K562 (cell line): ENCODE measurements at regions not wholly inside any gene's neighbourhood (a gene's known extent, or its start where the extent isn't known, plus 50 kb on each side); places are given as distances from the start of the nearest gene placed in this dataset.

ENCODE experiments used
- ATAC-seq: fragments of 200-7000 bp; cut with Tn5 transposase; 3 replicates; pipeline ENCODE4 v1.9.1; 2020; ENCODE audit warnings: moderate library complexity
- BruUV-seq: library from RNA; stranded (reverse); fragments of 400-500 nt; replicated peaks from 2 replicates; lab custom pipeline; 2021; lab: Mats Ljungman, UMichigan
- CTCF ChIA-PET: fragments of 300-600 bp; formaldehyde crosslinking; extraction: SDS; loops from one replicate; lab custom pipeline; 2021; ENCODE audit warnings: low intra/inter-chr PET ratio; lab: Yijun Ruan, JAX
- POLR2A ChIA-PET: fragments of 300-600, 350-650 bp; sonication (Branson Sonifier 250); formaldehyde crosslinking; extraction: SDS; loops from one replicate; lab custom pipeline; 2021; ENCODE audit warnings: antibody characterized with exemption, inconsistent platforms; lab: Yijun Ruan, JAX
- DNase-seq, 4 experiments: peaks; one replicate each; pipeline versions ENCODE4 v3.0.0 to v3.0.0-alpha.2; 2011 to 2018; ENCODE audit warnings: low spot score in 3 of 4, mixed read lengths in 3 of 4; ENCODE audit errors: extremely low read depth in 1 of 4
- FAIRE-seq: peaks from 2 replicates; lab custom pipeline; 2011; peaks lifted over from hg19 to GRCh38; lab: Jason Lieb, UNC
- H2AFZ ChIP-seq: 2 replicates; pipeline ENCODE4 v1.6.0; 2011; ENCODE audit warnings: low read depth, low read length, control low read depth, inconsistent platforms
- H3K27ac ChIP-seq: fragments of 200-600 bp; 3 replicates; pipeline ENCODE4 v1.8.0; 2011; ENCODE audit warnings: low read depth, mild to moderate bottlenecking, control low read depth, inconsistent platforms, low read length, moderate library complexity, mixed read lengths; ENCODE audit errors: extremely low read depth
- H3K27me3 ChIP-seq, 2 experiments: fragments of 300-600 bp in 1 of 2; 2 replicates in 1 of 2; 3 replicates in 1 of 2; pipeline versions ENCODE4 v1.6.0 to v1.8.0; 2011; ENCODE audit warnings: inconsistent platforms in 2 of 2, low read length in 2 of 2, mild to moderate bottlenecking in 1 of 2, mixed read lengths in 1 of 2, moderate library complexity in 1 of 2; ENCODE audit not compliant: control insufficient read depth in 2 of 2, insufficient read depth in 2 of 2
- H3K36me3 ChIP-seq: fragments of 300-600 bp; 3 replicates; pipeline ENCODE4 v1.8.0; 2011; ENCODE audit warnings: mild to moderate bottlenecking, low read length, inconsistent platforms; ENCODE audit not compliant: control insufficient read depth, insufficient read depth
- H3K4me1 ChIP-seq, 2 experiments: fragments of 200-600 bp in 1 of 2; replicated peaks in 1 of 2; 2 replicates in 1 of 2; 3 replicates in 1 of 2; pipeline versions ENCODE4 v1.5.1 to v1.8.0; 2011; ENCODE audit warnings: inconsistent platforms in 2 of 2, low read length in 2 of 2, mild to moderate bottlenecking in 1 of 2, mixed read lengths in 1 of 2, moderate library complexity in 1 of 2; ENCODE audit not compliant: control insufficient read depth in 2 of 2, insufficient read depth in 2 of 2
- H3K4me2 ChIP-seq: 2 replicates; pipeline ENCODE4 v1.6.1; 2011; ENCODE audit warnings: low read length, control low read depth, inconsistent platforms, mixed read lengths; ENCODE audit not compliant: insufficient read depth
- H3K4me3 ChIP-seq: fragments of 200-600 bp; sonication (generic), shearing (Covaris generic); 2 replicates; pipeline ENCODE4 v1.5.1; 2016; ENCODE audit warnings: control low read depth, inconsistent platforms
- H3K79me2 ChIP-seq: fragments of 200-600 bp; 3 replicates; pipeline ENCODE4 v1.8.0; 2011; ENCODE audit warnings: low read length, inconsistent platforms; ENCODE audit not compliant: control insufficient read depth, insufficient read depth
- H3K9ac ChIP-seq, 2 experiments: 2 replicates each; pipeline versions ENCODE4 v1.6.0 to v1.6.1; 2011; ENCODE audit warnings: low read depth in 2 of 2, low read length in 2 of 2, control low read depth in 1 of 2, inconsistent platforms in 1 of 2, mild to moderate bottlenecking in 1 of 2, mixed read lengths in 1 of 2; ENCODE audit not compliant: insufficient read depth in 1 of 2
- H3K9me1 ChIP-seq: one replicate; pipeline ENCODE4 v1.6.0; 2011; ENCODE audit warnings: inconsistent platforms, mild to moderate bottlenecking, low read length, moderate library complexity; ENCODE audit not compliant: control insufficient read depth, insufficient read depth
- H3K9me3 ChIP-seq: replicated peaks from 2 replicates; pipeline ENCODE4 v1.5.1; 2011; ENCODE audit warnings: low read depth, low read length, inconsistent platforms; ENCODE audit not compliant: control insufficient read depth, insufficient read depth
- H4K20me1 ChIP-seq: replicated peaks from 2 replicates; pipeline ENCODE4 v1.6.1; 2011; ENCODE audit warnings: low read length, inconsistent platforms, mixed read lengths; ENCODE audit not compliant: control insufficient read depth, insufficient read depth
- ASH1L ChIP-seq: fragments of 450-650 bp; IDR thresholded peaks from 2 replicates; pipeline ENCODE4 v1.6.1; 2018; ENCODE audit warnings: borderline replicate concordance, mild to moderate bottlenecking, low read depth; ENCODE audit not compliant: partially characterized antibody
- EHMT2 ChIP-seq: fragments of 450-650 bp; IDR thresholded peaks from 2 replicates; pipeline ENCODE4 v1.6.1; 2018; ENCODE audit warnings: antibody characterized with exemption
- FOSL1 ChIP-seq: fragments of 200-800 bp; sonication (Bioruptor generic); conservative IDR thresholded peaks from 2 replicates; pipeline ENCODE4 v1.6.1; 2016; ENCODE audit warnings: missing genetic modification characterization, missing compliant biosample characterization
- JUN ChIP-seq, 2 experiments: sonication (generic) in 1 of 2; formaldehyde crosslinking in 1 of 2; IDR thresholded peaks; 2 replicates each; pipeline versions ENCODE4 v1.6.1 to v1.8.0; 2012 to 2022; ENCODE audit warnings: borderline replicate concordance in 2 of 2, mild to moderate bottlenecking in 2 of 2, improper control_type of control experiment in 1 of 2, low read depth in 1 of 2, low read length in 1 of 2, missing genetic modification reagents in 1 of 2
- NUFIP1 ChIP-seq: fragments of 450-650 bp; IDR thresholded peaks from 2 replicates; pipeline ENCODE4 v1.6.1; 2018; ENCODE audit not compliant: partially characterized antibody
- PHF8 ChIP-seq: fragments of 200-600 bp; sonication (generic); IDR thresholded peaks from 2 replicates; pipeline ENCODE4 v1.6.1; 2012; ENCODE audit warnings: mixed run types, mild to moderate bottlenecking, inconsistent platforms, low read length, moderate library complexity, borderline replicate concordance
- TAF9B ChIP-seq: fragments of 450-650 bp; IDR thresholded peaks from 2 replicates; pipeline ENCODE4 v1.6.1; 2018; ENCODE audit warnings: mild to moderate bottlenecking; ENCODE audit not compliant: partially characterized antibody
- ZFP91 ChIP-seq: sonication (generic); formaldehyde crosslinking; IDR thresholded peaks from 2 replicates; pipeline ENCODE4 v1.8.0; 2022; ENCODE audit warnings: mild to moderate bottlenecking, missing genetic modification reagents
- ZNF224 ChIP-seq: sonication (generic); formaldehyde crosslinking; IDR thresholded peaks from 2 replicates; pipeline ENCODE4 v1.8.0; 2022; ENCODE audit warnings: mild to moderate bottlenecking, missing genetic modification reagents
- ZNF766 ChIP-seq: fragments of 200-800 bp; sonication (Bioruptor generic); conservative IDR thresholded peaks from 2 replicates; pipeline ENCODE4 v1.6.1; 2016; ENCODE audit warnings: missing genetic modification characterization, missing compliant biosample characterization
- WGBS: fragments of 100-300 bp; shearing (Covaris generic); methylation state at CpG from one replicate; pipeline ENCODE4 v1.1.6; 2016; ENCODE audit warnings: low coverage, mixed read lengths; ENCODE audit not compliant: insufficient coverage; ENCODE audit errors: missing lambda C conversion rate; 5-methylcytosine and 5-hydroxymethylcytosine counted together
- in situ Hi-C: fragments of 300-500 bp; cut with MboI; formaldehyde crosslinking; loops from 4 replicates; pipeline ENCODE4 v1.15.0; 2018; ENCODE audit warnings: inconsistent platforms, mixed read lengths
- intact Hi-C: fragments of 100-400 bp; cut with micrococcal nuclease; formaldehyde crosslinking; loops from 2 replicates; pipeline ENCODE4 v1.14.2; 2022
- TF ChIP-seq, protein P1 (sequence below), 2 experiments: fragments of 450-650 bp in 1 of 2; sonication (generic) in 1 of 2; formaldehyde crosslinking in 1 of 2; IDR thresholded peaks in 1 of 2; conservative IDR thresholded peaks in 1 of 2; 2 replicates each; pipeline versions ENCODE4 v1.6.1 to v1.8.1; 2016 to 2023; ENCODE audit warnings: mild to moderate bottlenecking in 2 of 2, moderate library complexity in 2 of 2, inconsistent platforms in 1 of 2, missing genetic modification reagents in 1 of 2

- Histone ChIP-seq H3K36me3 (peaks cover 12% of the 10 kb centered on the region), H3K4me3 (no peak overlapping the region), H3K4me1 (peaks cover 4 to 14% of the 10 kb centered on the region in 2 experiments; a peak in 3 of 5 replicates), H2AFZ (no peak overlapping the region), H3K9ac (peak overlapping the region in 1 of 2 experiments; percentile 67; a peak in 1 of 4 replicates), H3K27me3 (no peaks in the 10 kb centered on the region), H3K79me2 (0 out of 3 replicates have a peak, but pooled peaks cover 4% of the 10 kb centered on the region), H3K9me3 (no peaks in the 10 kb centered on the region), H4K20me1 (no peaks in the 10 kb centered on the region), H3K27ac (no peak overlapping the region), H3K4me2 (no peak overlapping the region), H3K9me1 (no peaks in the 10 kb centered on the region)
- FAIRE-seq (no peak), DNase-seq (peak in 1 of 4 experiments; percentile 5), ATAC-seq (peak; percentile 46; the same call in 2 of the 3 replicates)
- intact Hi-C loops (no loop called here), in situ Hi-C loops (no loop called here)
- POLR2A ChIA-PET, result no interaction called here
- TF ChIP-seq ZFP91 (no peak), ZNF766 (no peak), PHF8 (no peak)
- no TSS peak for BruUV-seq
- WGBS, result 86% methylated on average over 2 of the region's 4 CpGs
- CTCF ChIA-PET, result no interaction called here
Observed at GRCh38 chrX:74248889-74249288, 55.1 kb upstream of the ZCCHC13 start.

DNA sequence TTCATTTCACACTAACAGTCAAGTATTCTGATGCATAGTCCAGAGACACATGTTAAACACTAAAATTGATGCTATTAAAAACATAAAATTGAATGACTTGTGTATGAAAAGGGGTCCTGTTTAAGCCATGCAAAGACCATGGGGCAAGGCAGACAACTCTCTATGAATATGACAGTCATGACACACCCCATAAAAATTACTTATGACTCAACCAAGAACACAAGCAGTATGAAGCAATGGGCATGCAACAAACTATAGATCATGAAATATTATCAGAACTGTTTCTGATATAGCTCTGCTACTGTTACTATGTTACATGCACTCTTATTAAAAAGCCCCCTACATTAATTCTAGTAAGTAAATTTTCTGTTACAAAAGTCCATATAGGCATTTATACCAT is 57.5 kb upstream of the ZCCHC13 start:
- H3K9ac ChIP-seq, result no peak overlapping the region
- H4K20me1 ChIP-seq, result no peaks in the 10 kb centered on the region
- no peak for FAIRE-seq
- peaks cover 4 to 11% of the 10 kb centered on the region in 2 experiments; a peak in 3 of 5 replicates for H3K4me1 ChIP-seq
- no peak overlapping the region for H3K4me3 ChIP-seq
- no peak overlapping the region for H2AFZ ChIP-seq
- intact Hi-C loops (no loop called here), in situ Hi-C loops (no loop called here)
- H3K79me2 ChIP-seq, result 0 out of 3 replicates have a peak, but pooled peaks cover 4% of the 10 kb centered on the region
- no peak for DNase-seq
- ChIA-PET POLR2A (no interaction called here), CTCF (no interaction called here)
- H3K36me3 ChIP-seq, result peaks cover 12% of the 10 kb centered on the region
- no peaks in the 10 kb centered on the region for H3K9me1 ChIP-seq
- H3K27me3 ChIP-seq, result no peaks in the 10 kb centered on the region
- H3K9me3 ChIP-seq, result no peaks in the 10 kb centered on the region
- no peak overlapping the region for H3K27ac ChIP-seq
- no peak for ATAC-seq
- BruUV-seq, result no TSS peak
- no peak overlapping the region for H3K4me2 ChIP-seq
- TF ChIP-seq NUFIP1, result no peak
- no peak for TF ChIP-seq ASH1L
- no peak for TF ChIP-seq EHMT2
- peak; percentile 45 for TF ChIP-seq FOSL1 (tag)
- TF ChIP-seq TAF9B, result no peak
- no peak for TF ChIP-seq ZNF224 (CRISPR knock-in tag)
- TF ChIP-seq JUN (IDR thresholded peaks at IDR 0.05; ENCODE audit: borderline replicate concordance, low read depth, low read length), result peak; percentile 22; the same call in 1 of the 2 replicates
- TF ChIP-seq JUN (CRISPR knock-in tag; IDR thresholded peaks at IDR 0.05; ENCODE audit: borderline replicate concordance), result no peak
- TF ChIP-seq, protein P1, sequence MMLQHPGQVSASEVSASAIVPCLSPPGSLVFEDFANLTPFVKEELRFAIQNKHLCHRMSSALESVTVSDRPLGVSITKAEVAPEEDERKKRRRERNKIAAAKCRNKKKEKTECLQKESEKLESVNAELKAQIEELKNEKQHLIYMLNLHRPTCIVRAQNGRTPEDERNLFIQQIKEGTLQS (IDR thresholded peaks at IDR 0.05), result peak; percentile 61
- TF ChIP-seq, protein P1 (CRISPR knock-in tag; conservative IDR thresholded peaks at IDR 0.05), result no peak
